H1 (cell line): ENCODE measurements at regions not wholly inside any gene's neighbourhood (a gene's known extent, or its start where the extent isn't known, plus 50 kb on each side); places are given as distances from the start of the nearest gene placed in this dataset.
A peak's percentile ranks its signal among the peaks of the same experiment; 100 is the strongest.

ENCODE experiments used
- CHD2 ChIP-seq: IDR thresholded peaks from 2 replicates; pipeline ENCODE4 v1.6.1; 2012; ENCODE audit warnings: low read length, improper control_type of control experiment
- GTF2F1 ChIP-seq: IDR thresholded peaks from 2 replicates; pipeline ENCODE4 v1.6.1; 2012; ENCODE audit warnings: low read depth, low read length, improper control_type of control experiment, borderline replicate concordance
- HDAC2 ChIP-seq, 2 experiments: fragments of 300-600 bp in 1 of 2; sonication (generic) in 1 of 2; IDR thresholded peaks; 2 replicates each; pipeline ENCODE4 v1.6.1; 2011 to 2012; ENCODE audit warnings: low read depth in 2 of 2, low read length in 2 of 2, mild to moderate bottlenecking in 2 of 2, moderate library complexity in 2 of 2, borderline replicate concordance in 1 of 2, inconsistent platforms in 1 of 2
- KDM4A ChIP-seq: IDR thresholded peaks from one replicate; pipeline ENCODE4 v1.7.1; 2012; ENCODE audit warnings: low read depth, mild to moderate bottlenecking, moderate library complexity, low read length, inconsistent platforms; ENCODE audit not compliant: severe bottlenecking
- RFX5 ChIP-seq: IDR thresholded peaks from 2 replicates; pipeline ENCODE4 v1.6.1; 2011; ENCODE audit warnings: low read depth, low read length, improper control_type of control experiment, borderline replicate concordance
- SP2 ChIP-seq: IDR thresholded peaks from 2 replicates; pipeline ENCODE4 v1.6.1; 2012; ENCODE audit warnings: mild to moderate bottlenecking, low read length, inconsistent platforms
- SRF ChIP-seq: IDR thresholded peaks from 2 replicates; pipeline ENCODE4 v1.6.1; 2011; ENCODE audit warnings: mild to moderate bottlenecking, low read depth, low read length, moderate library complexity
- TBP ChIP-seq: IDR thresholded peaks from 2 replicates; pipeline ENCODE4 v1.6.1; 2011; ENCODE audit warnings: low read depth, low read length, improper control_type of control experiment
- YY1 ChIP-seq: IDR thresholded peaks from 2 replicates; pipeline ENCODE4 v1.6.1; 2011; ENCODE audit warnings: low read depth, mild to moderate bottlenecking, low read length
- TF ChIP-seq, protein P1 (sequence below): fragments of 300-600 bp; sonication (generic); IDR thresholded peaks from 2 replicates; pipeline ENCODE4 v1.7.1; 2012; ENCODE audit warnings: low read length, moderate library complexity, mild to moderate bottlenecking, inconsistent platforms; ENCODE audit not compliant: insufficient replicate concordance
- TF ChIP-seq, protein P2 (sequence below): IDR thresholded peaks from 2 replicates; pipeline ENCODE4 v1.6.1; 2011; ENCODE audit warnings: low read depth, mild to moderate bottlenecking, low read length; ENCODE audit not compliant: insufficient read depth

- TF ChIP-seq, protein P1, sequence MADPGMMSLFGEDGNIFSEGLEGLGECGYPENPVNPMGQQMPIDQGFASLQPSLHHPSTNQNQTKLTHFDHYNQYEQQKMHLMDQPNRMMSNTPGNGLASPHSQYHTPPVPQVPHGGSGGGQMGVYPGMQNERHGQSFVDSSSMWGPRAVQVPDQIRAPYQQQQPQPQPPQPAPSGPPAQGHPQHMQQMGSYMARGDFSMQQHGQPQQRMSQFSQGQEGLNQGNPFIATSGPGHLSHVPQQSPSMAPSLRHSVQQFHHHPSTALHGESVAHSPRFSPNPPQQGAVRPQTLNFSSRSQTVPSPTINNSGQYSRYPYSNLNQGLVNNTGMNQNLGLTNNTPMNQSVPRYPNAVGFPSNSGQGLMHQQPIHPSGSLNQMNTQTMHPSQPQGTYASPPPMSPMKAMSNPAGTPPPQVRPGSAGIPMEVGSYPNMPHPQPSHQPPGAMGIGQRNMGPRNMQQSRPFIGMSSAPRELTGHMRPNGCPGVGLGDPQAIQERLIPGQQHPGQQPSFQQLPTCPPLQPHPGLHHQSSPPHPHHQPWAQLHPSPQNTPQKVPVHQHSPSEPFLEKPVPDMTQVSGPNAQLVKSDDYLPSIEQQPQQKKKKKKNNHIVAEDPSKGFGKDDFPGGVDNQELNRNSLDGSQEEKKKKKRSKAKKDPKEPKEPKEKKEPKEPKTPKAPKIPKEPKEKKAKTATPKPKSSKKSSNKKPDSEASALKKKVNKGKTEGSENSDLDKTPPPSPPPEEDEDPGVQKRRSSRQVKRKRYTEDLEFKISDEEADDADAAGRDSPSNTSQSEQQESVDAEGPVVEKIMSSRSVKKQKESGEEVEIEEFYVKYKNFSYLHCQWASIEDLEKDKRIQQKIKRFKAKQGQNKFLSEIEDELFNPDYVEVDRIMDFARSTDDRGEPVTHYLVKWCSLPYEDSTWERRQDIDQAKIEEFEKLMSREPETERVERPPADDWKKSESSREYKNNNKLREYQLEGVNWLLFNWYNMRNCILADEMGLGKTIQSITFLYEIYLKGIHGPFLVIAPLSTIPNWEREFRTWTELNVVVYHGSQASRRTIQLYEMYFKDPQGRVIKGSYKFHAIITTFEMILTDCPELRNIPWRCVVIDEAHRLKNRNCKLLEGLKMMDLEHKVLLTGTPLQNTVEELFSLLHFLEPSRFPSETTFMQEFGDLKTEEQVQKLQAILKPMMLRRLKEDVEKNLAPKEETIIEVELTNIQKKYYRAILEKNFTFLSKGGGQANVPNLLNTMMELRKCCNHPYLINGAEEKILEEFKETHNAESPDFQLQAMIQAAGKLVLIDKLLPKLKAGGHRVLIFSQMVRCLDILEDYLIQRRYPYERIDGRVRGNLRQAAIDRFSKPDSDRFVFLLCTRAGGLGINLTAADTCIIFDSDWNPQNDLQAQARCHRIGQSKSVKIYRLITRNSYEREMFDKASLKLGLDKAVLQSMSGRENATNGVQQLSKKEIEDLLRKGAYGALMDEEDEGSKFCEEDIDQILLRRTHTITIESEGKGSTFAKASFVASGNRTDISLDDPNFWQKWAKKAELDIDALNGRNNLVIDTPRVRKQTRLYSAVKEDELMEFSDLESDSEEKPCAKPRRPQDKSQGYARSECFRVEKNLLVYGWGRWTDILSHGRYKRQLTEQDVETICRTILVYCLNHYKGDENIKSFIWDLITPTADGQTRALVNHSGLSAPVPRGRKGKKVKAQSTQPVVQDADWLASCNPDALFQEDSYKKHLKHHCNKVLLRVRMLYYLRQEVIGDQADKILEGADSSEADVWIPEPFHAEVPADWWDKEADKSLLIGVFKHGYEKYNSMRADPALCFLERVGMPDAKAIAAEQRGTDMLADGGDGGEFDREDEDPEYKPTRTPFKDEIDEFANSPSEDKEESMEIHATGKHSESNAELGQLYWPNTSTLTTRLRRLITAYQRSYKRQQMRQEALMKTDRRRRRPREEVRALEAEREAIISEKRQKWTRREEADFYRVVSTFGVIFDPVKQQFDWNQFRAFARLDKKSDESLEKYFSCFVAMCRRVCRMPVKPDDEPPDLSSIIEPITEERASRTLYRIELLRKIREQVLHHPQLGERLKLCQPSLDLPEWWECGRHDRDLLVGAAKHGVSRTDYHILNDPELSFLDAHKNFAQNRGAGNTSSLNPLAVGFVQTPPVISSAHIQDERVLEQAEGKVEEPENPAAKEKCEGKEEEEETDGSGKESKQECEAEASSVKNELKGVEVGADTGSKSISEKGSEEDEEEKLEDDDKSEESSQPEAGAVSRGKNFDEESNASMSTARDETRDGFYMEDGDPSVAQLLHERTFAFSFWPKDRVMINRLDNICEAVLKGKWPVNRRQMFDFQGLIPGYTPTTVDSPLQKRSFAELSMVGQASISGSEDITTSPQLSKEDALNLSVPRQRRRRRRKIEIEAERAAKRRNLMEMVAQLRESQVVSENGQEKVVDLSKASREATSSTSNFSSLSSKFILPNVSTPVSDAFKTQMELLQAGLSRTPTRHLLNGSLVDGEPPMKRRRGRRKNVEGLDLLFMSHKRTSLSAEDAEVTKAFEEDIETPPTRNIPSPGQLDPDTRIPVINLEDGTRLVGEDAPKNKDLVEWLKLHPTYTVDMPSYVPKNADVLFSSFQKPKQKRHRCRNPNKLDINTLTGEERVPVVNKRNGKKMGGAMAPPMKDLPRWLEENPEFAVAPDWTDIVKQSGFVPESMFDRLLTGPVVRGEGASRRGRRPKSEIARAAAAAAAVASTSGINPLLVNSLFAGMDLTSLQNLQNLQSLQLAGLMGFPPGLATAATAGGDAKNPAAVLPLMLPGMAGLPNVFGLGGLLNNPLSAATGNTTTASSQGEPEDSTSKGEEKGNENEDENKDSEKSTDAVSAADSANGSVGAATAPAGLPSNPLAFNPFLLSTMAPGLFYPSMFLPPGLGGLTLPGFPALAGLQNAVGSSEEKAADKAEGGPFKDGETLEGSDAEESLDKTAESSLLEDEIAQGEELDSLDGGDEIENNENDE, result no peak
- TF ChIP-seq RFX5 (no peak), CHD2 (peak; percentile 33; the same call in 1 of the 2 replicates), KDM4A (no peak), HDAC2 (IDR thresholded peaks at IDR 0.05; ENCODE audit: borderline replicate concordance in 1 of 2, low read depth in 2 of 2, low read length in 2 of 2) (0 out of 4 replicates have a peak, but pooled peaks of 1 of the 2 experiments have one; percentile 27), YY1 (peak; percentile 67; the same call in 1 of the 2 replicates), SRF (no peak), TBP (0 out of 2 replicates have a peak, but pooled peaks have one; percentile 28), SP2 (no peak), GTF2F1 (no peak)
- TF ChIP-seq, protein P2, sequence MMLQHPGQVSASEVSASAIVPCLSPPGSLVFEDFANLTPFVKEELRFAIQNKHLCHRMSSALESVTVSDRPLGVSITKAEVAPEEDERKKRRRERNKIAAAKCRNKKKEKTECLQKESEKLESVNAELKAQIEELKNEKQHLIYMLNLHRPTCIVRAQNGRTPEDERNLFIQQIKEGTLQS, result no peak
Observed at GRCh38 chr3:187989575-187990153, 164.3 kb upstream of the LPP start (continued).
